ENCODE measurements at regions not wholly inside any gene's neighbourhood (a gene's known extent, or its start where the extent isn't known, plus 50 kb on each side); places are given as distances from the start of the nearest gene placed in this dataset.

DNA sequence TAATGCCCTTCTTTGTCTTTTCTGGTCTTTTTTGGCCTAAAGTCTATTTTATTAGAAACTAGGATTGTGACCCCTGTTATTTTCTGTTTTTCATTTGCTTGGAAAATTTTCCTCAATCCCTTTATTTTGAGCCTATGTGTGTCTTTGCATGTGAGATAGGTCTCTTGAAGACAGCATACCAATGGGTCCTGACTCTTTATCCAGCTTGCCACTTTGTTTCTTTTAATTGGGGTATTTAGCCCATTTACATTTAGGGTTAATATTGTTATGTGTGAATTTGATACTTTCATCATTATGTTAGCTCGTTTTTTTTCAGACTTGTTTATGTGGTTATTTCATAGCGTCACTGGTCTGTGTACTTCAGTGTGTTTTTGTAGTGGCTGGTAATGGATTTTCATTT lies 682.6 kb downstream of the JRKL start:
- TF ChIP-seq, protein P1, sequence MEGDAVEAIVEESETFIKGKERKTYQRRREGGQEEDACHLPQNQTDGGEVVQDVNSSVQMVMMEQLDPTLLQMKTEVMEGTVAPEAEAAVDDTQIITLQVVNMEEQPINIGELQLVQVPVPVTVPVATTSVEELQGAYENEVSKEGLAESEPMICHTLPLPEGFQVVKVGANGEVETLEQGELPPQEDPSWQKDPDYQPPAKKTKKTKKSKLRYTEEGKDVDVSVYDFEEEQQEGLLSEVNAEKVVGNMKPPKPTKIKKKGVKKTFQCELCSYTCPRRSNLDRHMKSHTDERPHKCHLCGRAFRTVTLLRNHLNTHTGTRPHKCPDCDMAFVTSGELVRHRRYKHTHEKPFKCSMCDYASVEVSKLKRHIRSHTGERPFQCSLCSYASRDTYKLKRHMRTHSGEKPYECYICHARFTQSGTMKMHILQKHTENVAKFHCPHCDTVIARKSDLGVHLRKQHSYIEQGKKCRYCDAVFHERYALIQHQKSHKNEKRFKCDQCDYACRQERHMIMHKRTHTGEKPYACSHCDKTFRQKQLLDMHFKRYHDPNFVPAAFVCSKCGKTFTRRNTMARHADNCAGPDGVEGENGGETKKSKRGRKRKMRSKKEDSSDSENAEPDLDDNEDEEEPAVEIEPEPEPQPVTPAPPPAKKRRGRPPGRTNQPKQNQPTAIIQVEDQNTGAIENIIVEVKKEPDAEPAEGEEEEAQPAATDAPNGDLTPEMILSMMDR (IDR thresholded peaks at IDR 0.05) = no peak
- no peak for TF ChIP-seq POLR2A (IDR thresholded peaks at IDR 0.05)

All from esophagus squamous epithelium (tissue), 4 donors.